ENCODE measurements at regions not wholly inside any gene's neighbourhood (a gene's known extent, or its start where the extent isn't known, plus 50 kb on each side); places are given as distances from the start of the nearest gene placed in this dataset.

- TF ChIP-seq TAF1 (IDR thresholded peaks at IDR 0.05; ENCODE audit: borderline replicate concordance, insufficient read depth, low read length) (no peak), POLR2AphosphoS5 (IDR thresholded peaks at IDR 0.05; ENCODE audit: low read depth, low read length) (no peak), SIN3A (IDR thresholded peaks at IDR 0.05; ENCODE audit: borderline replicate concordance, insufficient read depth, low read length) (no peak), FOXP2 (optimal IDR thresholded peaks at IDR 0.05; ENCODE audit: borderline replicate concordance, extremely low read depth, extremely low read length, insufficient read depth) (no peak), REST (IDR thresholded peaks at IDR 0.05; ENCODE audit: insufficient read depth in 1 of 2, low read depth in 2 of 2, low read length in 2 of 2) (no peak)
These were observed 1025.2 kb upstream of the GOT2 start for GRCh38 chr16:59759296-59759695.

- no peak for TF ChIP-seq TAF1 (IDR thresholded peaks at IDR 0.05; ENCODE audit: borderline replicate concordance, insufficient read depth, low read length)
These were observed 1024.7 kb upstream of the GOT2 start for GRCh38 chr16:59758848-59759247.

GRCh38 chr16:59754854-59755253, 1020.7 kb upstream of the GOT2 start:
- TF ChIP-seq TAF1 (IDR thresholded peaks at IDR 0.05; ENCODE audit: borderline replicate concordance, insufficient read depth, low read length): no peak
- TF ChIP-seq SIN3A (IDR thresholded peaks at IDR 0.05; ENCODE audit: borderline replicate concordance, insufficient read depth, low read length): no peak
- TF ChIP-seq REST (IDR thresholded peaks at IDR 0.05; ENCODE audit: insufficient read depth in 1 of 2, low read depth in 2 of 2, low read length in 2 of 2): no peak
- TF ChIP-seq POLR2AphosphoS5 (IDR thresholded peaks at IDR 0.05; ENCODE audit: low read depth, low read length): no peak
- TF ChIP-seq FOXP2 (optimal IDR thresholded peaks at IDR 0.05; ENCODE audit: borderline replicate concordance, extremely low read depth, extremely low read length, insufficient read depth): no peak

GRCh38 chr16:59749662-59750336, 1015.7 kb upstream of the GOT2 start:
- TF ChIP-seq POLR2AphosphoS5 (IDR thresholded peaks at IDR 0.05; ENCODE audit: low read depth, low read length) (no peak), REST (IDR thresholded peaks at IDR 0.05; ENCODE audit: insufficient read depth in 1 of 2, low read depth in 2 of 2, low read length in 2 of 2) (no peak), TAF1 (IDR thresholded peaks at IDR 0.05; ENCODE audit: borderline replicate concordance, insufficient read depth, low read length) (no peak), SIN3A (IDR thresholded peaks at IDR 0.05; ENCODE audit: borderline replicate concordance, insufficient read depth, low read length) (no peak), FOXP2 (optimal IDR thresholded peaks at IDR 0.05; ENCODE audit: borderline replicate concordance, extremely low read depth, extremely low read length, insufficient read depth) (no peak)

- TF ChIP-seq SIN3A (IDR thresholded peaks at IDR 0.05; ENCODE audit: borderline replicate concordance, insufficient read depth, low read length) (no peak), FOXP2 (optimal IDR thresholded peaks at IDR 0.05; ENCODE audit: borderline replicate concordance, extremely low read depth, extremely low read length, insufficient read depth) (no peak), REST (IDR thresholded peaks at IDR 0.05; ENCODE audit: insufficient read depth in 1 of 2, low read depth in 2 of 2, low read length in 2 of 2) (no peak), POLR2AphosphoS5 (IDR thresholded peaks at IDR 0.05; ENCODE audit: low read depth, low read length) (no peak), TAF1 (IDR thresholded peaks at IDR 0.05; ENCODE audit: borderline replicate concordance, insufficient read depth, low read length) (no peak)
These were observed 1014.4 kb upstream of the GOT2 start for GRCh38 chr16:59748531-59748930.

Measured in PFSK-1 (cell line).